ENCODE measurements at regions not wholly inside any gene's neighbourhood (a gene's known extent, or its start where the extent isn't known, plus 50 kb on each side); places are given as distances from the start of the nearest gene placed in this dataset.

GRCh38 chr13:72315312-72315711, 412.1 kb downstream of the MZT1 start:
- H3K4me2 ChIP-seq: no peak overlapping the region
- H3K4me3 Mint-ChIP-seq: no peak overlapping the region
- no peak overlapping the region for H3K9ac ChIP-seq
- no peaks in the 10 kb centered on the region for H3F3A ChIP-seq (ENCODE audit: low read depth)
- H3K9me3 ChIP-seq (ENCODE audit: low read depth): no peaks in the 10 kb centered on the region
- no peak overlapping the region for H3K4me3 ChIP-seq
- no peaks in the 10 kb centered on the region for H3K36me3 Mint-ChIP-seq
- H3K27ac Mint-ChIP-seq: no peak overlapping the region
- H3K36me3 ChIP-seq: no peaks in the 10 kb centered on the region
- no peak overlapping the region for H2AFZ ChIP-seq (replicated peaks)
- no peaks in the 10 kb centered on the region for H3K4me1 ChIP-seq
- TF ChIP-seq EZH2 (IDR thresholded peaks at IDR 0.05): no peak
- no peak for TF ChIP-seq CTCF (IDR thresholded peaks at IDR 0.05)
- no peak for TF ChIP-seq EZH2phosphoT487 (IDR thresholded peaks at IDR 0.05)
- no peak overlapping the region for H3K27ac ChIP-seq
- H3K9me3 Mint-ChIP-seq: no peaks in the 10 kb centered on the region
- H4K20me1 ChIP-seq (ENCODE audit: low read depth): no peaks in the 10 kb centered on the region
- DNase-seq (ENCODE audit: low spot score): no peak
- no peaks in the 10 kb centered on the region for H3K27me3 ChIP-seq
- no peaks in the 10 kb centered on the region for H3K79me2 ChIP-seq (ENCODE audit: low read depth)
- peaks cover 6% of the 10 kb centered on the region for H3K4me1 Mint-ChIP-seq
- peaks cover 5% of the 10 kb centered on the region for H3K27me3 Mint-ChIP-seq (ENCODE audit: insufficient read depth, low read depth)

GRCh38 chr13:72314210-72314609, 413.2 kb downstream of the MZT1 start:
- Histone ChIP-seq H3F3A (ENCODE audit: low read depth) (no peaks in the 10 kb centered on the region), H3K9me3 (ENCODE audit: low read depth) (no peaks in the 10 kb centered on the region), H3K36me3 (no peaks in the 10 kb centered on the region), H3K79me2 (ENCODE audit: low read depth) (no peaks in the 10 kb centered on the region), H3K27ac (no peak overlapping the region), H2AFZ (replicated peaks) (no peak overlapping the region), H3K4me3 (no peak overlapping the region), H4K20me1 (ENCODE audit: low read depth) (no peaks in the 10 kb centered on the region), H3K9ac (no peak overlapping the region), H3K27me3 (no peaks in the 10 kb centered on the region), H3K4me2 (no peak overlapping the region), H3K4me1 (no peaks in the 10 kb centered on the region)
- no peaks in the 10 kb centered on the region for H3K36me3 Mint-ChIP-seq
- no peak for DNase-seq (ENCODE audit: low spot score)
- peaks cover 5% of the 10 kb centered on the region for H3K27me3 Mint-ChIP-seq (ENCODE audit: insufficient read depth, low read depth)
- H3K4me3 Mint-ChIP-seq: no peak overlapping the region
- TF ChIP-seq CTCF (IDR thresholded peaks at IDR 0.05): no peak
- no peak for TF ChIP-seq EZH2phosphoT487 (IDR thresholded peaks at IDR 0.05)
- TF ChIP-seq EZH2 (IDR thresholded peaks at IDR 0.05): no peak
- no peaks in the 10 kb centered on the region for H3K9me3 Mint-ChIP-seq
- H3K4me1 Mint-ChIP-seq: peaks cover 3% of the 10 kb centered on the region
- no peak overlapping the region for H3K27ac Mint-ChIP-seq

GRCh38 chr13:72313546-72313945, 413.9 kb downstream of the MZT1 start:
- H3K9me3 ChIP-seq (ENCODE audit: low read depth): no peaks in the 10 kb centered on the region
- H3K4me1 ChIP-seq: no peaks in the 10 kb centered on the region
- peaks cover 5% of the 10 kb centered on the region for H3K27me3 Mint-ChIP-seq (ENCODE audit: insufficient read depth, low read depth)
- no peak overlapping the region for H3K9ac ChIP-seq
- no peak overlapping the region for H2AFZ ChIP-seq (replicated peaks)
- H3K4me1 Mint-ChIP-seq: no peaks in the 10 kb centered on the region
- no peaks in the 10 kb centered on the region for H3K36me3 Mint-ChIP-seq
- TF ChIP-seq CTCF (IDR thresholded peaks at IDR 0.05): no peak
- TF ChIP-seq EZH2 (IDR thresholded peaks at IDR 0.05): no peak
- TF ChIP-seq EZH2phosphoT487 (IDR thresholded peaks at IDR 0.05): no peak
- no peak overlapping the region for H3K27ac ChIP-seq
- no peaks in the 10 kb centered on the region for H3K36me3 ChIP-seq
- H3F3A ChIP-seq (ENCODE audit: low read depth): no peaks in the 10 kb centered on the region
- H3K9me3 Mint-ChIP-seq: no peaks in the 10 kb centered on the region
- H3K79me2 ChIP-seq (ENCODE audit: low read depth): no peaks in the 10 kb centered on the region
- no peaks in the 10 kb centered on the region for H4K20me1 ChIP-seq (ENCODE audit: low read depth)
- no peak overlapping the region for H3K4me2 ChIP-seq
- no peak for DNase-seq (ENCODE audit: low spot score)
- H3K4me3 ChIP-seq: no peak overlapping the region
- no peak overlapping the region for H3K27ac Mint-ChIP-seq
- H3K4me3 Mint-ChIP-seq: no peak overlapping the region
- no peaks in the 10 kb centered on the region for H3K27me3 ChIP-seq
